DMS53 treated with DMSO at 0.1 percent for 48 hours (cell line): ENCODE measurements at regions not wholly inside any gene's neighbourhood (a gene's known extent, or its start where the extent isn't known, plus 50 kb on each side); places are given as distances from the start of the nearest gene placed in this dataset.

Source experiments
- DNase-seq: peaks from one replicate; lab custom pipeline; 2025; ENCODE audit not compliant: unreplicated experiment; lab: John Stamatoyannopoulos, UW

DNA sequence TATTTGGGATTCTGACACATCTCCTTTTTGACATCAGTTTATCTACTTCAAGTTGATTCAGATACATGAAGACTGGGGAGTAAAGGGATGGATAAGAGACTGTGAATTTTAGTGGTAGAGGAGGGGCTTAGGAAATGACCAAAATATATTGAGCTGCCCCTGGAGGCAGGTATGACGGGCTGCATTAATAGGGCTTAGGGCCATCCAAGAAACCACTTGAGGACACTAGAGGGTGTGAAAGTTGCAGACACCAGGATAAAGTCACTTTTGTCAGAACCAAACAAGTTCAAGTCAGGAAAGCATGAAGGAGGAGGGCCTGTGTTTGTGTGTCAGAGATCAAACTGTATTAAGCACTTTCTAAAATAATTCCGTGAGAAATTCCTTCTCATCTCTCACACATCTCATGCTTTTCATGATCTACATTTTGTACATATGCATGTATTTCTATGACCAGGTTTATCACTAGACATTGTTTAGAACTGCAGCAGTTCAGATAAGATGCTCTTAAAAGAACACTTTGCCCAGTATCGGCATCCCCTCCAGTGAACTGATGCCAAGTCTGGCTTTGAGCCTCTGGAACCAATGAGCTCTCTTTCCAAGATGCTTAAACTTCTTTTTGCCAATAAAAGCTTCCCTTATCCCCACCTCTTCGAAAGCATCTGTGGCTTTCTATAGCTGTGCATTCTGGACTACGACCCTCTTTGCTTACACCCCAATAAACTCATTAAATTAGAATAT, 136.9 kb downstream of the SLC38A1 start:
- DNase-seq, result no peak

DNA sequence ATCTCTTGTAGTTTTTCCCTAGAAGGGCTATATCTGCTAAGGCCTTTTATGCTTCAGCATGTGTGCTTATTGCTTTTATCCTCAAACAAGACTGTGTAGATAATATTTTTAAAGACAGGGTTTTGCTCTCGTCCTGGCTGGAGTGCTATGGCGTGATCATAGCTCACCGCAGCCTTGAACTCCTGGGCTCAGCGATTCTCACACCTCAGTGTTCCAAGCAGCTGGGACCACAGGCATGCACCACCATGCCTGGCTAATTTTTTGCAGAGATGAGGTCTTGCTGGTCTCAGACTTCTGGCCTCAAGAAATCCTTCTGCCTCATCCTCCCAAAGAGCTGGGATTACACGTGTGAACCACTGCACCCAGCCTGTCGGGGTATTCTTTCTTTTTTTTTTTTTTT, 137.3 kb upstream of the SCAF11 start:
- no peak for DNase-seq

DNA sequence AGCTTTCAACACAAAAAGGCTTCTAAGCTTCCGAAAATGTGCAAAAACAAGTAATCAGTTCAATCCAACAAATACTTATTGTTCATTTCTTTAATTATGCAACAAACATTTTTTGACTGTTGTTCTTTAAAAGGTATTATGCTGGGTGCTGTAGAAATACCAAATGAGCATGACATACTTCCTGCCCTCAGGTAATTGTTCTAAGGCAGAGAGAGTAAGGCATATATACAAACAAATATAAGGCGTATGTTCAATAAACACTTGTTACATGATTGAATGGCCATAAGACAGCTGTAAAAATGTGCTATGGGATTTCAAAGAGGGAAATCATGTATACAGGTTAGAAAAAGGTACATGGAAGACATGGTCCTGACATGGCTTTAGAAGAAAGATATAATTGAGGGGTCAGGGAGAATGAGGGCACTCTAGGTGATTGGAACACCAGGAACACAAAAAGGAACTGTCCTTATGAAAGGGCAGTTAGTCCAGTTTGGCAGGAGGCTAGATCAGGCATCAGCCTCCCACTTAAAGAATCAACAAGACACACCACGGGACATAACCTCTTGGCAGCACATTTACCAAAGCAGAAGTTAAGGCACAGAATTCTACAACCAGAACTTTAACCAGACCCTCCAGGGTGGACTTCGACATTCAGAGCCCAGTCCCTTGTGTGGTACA, 135.8 kb upstream of the SCAF11 start:
- peak; percentile 74 for DNase-seq

DNA sequence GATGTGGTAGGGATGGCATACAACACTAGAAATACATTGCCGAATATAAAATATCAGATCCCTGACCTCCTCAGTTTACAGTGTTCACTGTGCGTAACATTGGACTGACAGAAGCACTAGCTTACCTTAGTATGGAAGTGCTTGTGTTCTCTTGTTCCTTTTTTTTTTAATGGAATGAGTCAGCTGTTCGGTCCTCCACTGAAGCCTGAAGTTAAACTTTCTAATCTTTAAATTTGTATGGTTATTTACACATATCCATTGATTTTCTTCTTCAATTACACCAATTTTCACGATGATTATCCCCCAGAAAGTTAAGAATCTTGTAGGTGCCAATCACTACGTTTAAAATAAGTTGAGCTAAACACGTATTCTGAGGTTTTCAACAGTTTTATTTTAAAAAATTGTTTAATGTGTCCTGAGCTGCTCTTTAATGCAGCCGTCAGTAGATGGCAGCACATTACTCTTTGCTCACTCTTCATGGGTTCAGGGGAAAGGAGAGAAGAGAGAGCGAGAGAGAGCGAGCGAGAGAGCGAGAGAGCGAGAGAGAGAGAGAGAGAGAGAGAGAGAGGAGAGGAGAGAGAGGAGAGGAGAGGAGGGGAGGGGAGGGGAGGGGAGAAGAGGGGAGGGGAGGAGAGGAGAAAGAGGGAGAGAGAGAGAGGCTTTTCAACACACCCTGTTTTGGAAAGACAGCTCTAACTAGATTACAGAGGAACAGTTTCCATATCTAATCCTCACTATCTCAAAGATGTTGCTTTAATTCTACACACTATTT, 134.7 kb upstream of the SCAF11 start:
- DNase-seq, result peak; percentile 96

DNA sequence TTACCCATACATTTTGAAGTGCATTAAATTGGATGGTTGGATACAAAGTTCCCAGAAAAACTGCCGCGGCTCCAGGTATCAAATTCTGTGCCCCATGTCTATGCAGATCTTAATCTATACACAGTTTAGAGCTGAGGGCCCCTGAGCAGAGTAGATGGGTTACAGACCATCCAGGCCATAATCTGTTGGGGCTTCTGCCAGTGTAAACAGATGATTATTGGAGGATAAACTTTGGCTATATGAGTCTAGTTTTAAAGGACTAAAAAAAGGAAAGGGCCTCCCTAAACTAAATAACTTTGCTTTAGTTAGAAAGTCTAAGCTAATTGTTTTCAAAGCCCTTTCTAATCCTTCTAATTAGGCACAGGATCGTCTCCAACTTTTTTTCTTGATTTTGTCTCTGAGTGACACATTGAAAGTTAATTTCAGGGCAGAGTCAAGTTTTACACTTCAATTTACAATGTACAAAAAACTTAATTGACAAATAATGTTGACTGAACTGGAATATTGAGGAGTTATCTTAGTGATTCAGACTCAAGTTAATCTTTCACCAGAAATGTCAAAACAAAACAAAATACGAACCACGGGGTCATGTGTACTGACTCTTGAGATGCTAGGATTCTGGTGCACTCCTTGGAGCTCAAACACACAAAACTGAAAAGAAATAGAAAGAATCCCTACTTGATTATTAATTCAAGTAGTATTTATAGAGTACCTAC, 133.9 kb upstream of the SCAF11 start:
- no peak for DNase-seq

DNA sequence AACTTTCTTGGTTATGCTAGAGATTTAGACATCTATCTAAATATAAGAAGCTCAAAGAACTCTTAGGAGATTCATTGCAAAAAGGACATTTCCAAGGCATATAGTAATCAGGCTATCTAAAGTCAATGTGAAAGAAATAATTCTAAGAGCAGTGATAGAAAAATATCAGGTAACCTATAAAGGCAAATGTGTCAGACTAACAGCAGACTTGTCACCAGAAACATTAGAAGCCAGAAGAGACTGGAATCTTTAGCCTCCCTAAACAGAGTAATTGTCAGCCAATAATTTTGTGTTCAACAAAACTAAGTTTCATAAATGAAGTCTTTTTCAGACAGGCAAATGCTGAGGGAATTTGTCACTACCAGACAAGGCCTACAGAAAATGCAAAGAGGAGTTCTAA, 122.0 kb upstream of the SCAF11 start:
- DNase-seq, result no peak

DNA sequence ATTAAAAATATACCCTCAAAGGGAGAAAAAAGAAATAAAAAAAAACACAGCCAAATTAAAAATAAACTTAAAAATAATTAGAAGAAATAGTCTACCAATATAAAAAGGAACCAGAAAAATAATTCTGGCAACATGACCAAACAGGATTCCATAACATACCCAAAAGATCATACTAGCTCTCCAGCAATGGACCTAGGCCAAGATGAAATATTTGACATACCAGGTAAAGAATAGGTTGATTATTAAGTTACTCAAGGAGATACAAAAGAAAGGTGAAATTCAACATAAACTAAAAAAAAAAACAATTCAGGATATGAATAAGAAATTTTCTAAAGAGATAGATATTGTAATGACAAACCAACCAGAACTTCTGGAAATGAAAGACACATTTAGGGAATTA, 121.3 kb upstream of the SCAF11 start:
- no peak for DNase-seq

DNA sequence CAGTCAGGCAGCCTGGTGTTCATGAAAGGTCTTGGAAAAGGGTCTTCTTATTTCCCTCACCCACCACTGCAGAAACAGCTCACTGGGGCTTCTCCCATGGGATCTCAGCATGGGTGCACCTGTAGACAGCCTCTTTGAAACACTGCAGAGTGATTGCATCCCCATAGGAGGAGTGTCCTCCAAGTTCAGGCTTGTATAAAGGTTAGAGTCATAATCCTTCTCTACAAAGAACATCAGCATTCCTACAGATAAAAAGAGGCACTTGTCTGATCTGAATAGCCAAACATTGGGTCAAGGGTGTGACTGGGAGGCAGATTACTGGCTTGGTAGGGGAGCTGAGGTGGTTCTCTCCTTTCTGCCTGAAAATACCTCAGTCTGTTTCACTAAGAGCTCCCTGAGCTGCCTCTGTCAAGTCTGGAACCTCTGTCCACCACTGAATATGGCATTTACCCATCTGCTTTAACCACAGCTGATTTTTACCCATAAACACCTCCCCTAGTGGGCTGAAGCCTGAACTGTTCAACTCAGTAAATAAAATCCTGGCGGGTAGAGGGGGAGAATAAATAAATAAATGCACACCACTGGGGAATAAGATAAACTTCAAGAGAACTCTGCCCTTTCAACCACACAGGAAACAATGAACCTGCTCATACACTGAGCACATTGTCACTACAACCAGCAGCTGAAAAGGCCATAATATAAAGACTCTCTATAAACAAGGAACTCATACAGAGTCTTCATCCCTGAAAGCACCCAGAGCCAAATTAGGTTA, 120.7 kb upstream of the SCAF11 start:
- no peak for DNase-seq

DNA sequence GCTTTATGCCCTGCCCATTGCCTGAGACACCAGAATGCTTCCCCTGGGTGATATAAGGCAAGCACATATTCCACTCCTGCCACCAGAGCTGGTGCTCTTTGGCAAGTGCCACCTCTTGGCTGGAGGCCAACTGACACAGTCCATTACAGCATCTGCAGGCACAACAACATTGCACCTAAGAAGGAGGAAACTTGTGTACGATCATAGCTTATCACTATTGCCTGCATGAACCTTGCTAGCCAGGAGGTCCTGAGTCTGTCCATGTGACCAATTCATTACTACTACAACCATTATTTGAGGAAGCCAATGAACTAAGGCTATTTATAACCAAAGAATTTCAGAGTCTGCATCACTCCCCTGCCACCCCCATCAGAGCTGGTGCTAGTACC, 119.8 kb upstream of the SCAF11 start:
- no peak for DNase-seq

DNA sequence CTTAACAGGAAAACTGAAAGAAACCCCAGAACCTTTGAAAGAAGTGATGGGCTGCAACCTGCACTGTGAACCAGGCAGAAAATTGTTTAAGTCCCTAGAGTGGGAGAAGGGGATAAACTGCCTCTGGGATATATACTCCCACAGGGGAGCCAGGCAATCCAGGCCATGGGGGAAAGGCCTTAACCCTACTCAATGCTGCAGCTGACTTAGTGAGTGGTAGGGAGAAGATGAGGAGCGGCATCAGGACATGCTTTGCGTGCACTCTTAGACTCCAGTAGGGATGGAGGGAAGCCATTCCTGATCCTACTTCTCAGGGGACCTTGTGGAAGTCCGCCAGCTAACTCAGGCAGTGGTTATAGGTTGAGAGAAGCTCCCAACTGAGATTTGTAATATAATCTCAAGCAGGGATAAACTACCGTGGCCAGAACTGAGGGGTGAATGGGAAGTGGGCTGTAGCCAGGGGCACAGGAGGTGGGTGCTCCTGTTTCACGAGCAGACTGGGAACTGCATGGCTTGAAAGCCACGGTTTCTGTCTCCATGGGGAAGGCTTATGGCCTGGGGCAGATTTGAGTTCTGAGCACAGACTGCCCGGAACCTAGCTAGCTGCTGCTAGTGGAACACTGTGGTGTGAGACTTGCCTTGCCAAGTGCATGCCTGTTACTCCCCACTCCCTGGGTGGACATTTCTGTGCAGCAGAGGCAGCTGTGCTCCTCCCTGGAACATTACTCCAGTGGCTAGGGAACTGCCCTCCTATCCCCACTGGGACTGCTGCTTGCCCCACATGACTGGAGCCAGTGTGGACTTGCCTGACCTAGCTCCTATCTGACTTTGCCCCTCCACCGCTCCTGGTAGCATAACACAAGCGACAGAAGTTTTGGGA, 119.2 kb upstream of the SCAF11 start:
- DNase-seq, result no peak

DNA sequence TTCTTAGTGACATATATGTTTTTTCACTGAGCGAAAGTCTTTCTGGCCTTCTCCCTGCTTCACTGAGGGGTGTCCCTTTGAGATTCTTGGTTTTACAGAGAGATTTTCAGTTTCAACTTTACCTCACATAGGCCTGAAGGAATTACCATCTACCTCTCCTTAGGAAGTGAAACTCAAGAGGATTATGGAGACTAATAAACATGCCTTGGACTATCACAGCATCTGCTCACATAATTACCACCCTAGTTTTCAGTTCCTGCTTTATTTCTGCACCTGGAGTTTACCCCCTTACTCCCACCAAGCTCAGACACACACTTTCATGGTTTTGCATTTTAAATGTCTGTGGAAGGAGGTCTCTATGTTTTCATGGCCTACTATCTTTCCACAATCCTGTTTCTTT, 118.3 kb upstream of the SCAF11 start:
- DNase-seq, result no peak

DNA sequence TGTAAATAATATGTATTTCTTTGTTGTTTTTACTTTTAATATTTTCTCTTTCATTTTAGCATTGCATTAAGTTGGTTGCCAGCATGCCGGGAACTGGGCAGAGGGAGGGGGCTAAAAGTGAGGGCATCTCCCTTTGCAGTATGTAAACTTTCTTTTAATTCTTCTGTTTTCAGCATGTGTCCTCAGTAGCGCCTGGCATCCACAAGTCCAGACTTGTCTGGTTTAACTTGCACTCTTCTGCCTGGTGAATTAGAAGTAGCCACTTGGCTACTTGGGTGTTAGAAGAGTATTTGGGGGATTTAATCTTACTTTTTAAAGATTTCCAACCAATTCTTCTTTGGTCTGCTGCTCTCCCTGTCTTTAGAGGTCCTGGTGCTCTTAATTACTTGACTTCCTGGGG, 117.2 kb upstream of the SCAF11 start:
- DNase-seq, result no peak

DNA sequence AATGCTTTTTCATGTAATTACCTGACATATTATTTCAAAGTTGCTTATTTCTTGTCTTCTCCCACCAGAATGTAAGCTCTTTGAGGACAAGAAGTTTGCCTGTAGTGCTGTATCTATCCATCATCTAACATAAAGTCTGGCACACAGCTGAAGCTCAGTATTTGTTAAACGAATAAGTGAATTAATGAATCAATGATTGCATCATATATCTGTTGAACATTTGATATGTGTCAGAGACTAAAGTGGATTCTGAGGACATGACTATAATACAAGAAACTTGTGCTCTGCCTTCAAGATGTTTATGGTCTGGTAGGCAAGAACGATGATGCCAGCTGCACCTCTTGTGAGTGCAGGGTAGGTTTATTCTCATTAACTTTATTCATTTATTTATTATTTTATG, 115.4 kb upstream of the SCAF11 start:
- no peak for DNase-seq

DNA sequence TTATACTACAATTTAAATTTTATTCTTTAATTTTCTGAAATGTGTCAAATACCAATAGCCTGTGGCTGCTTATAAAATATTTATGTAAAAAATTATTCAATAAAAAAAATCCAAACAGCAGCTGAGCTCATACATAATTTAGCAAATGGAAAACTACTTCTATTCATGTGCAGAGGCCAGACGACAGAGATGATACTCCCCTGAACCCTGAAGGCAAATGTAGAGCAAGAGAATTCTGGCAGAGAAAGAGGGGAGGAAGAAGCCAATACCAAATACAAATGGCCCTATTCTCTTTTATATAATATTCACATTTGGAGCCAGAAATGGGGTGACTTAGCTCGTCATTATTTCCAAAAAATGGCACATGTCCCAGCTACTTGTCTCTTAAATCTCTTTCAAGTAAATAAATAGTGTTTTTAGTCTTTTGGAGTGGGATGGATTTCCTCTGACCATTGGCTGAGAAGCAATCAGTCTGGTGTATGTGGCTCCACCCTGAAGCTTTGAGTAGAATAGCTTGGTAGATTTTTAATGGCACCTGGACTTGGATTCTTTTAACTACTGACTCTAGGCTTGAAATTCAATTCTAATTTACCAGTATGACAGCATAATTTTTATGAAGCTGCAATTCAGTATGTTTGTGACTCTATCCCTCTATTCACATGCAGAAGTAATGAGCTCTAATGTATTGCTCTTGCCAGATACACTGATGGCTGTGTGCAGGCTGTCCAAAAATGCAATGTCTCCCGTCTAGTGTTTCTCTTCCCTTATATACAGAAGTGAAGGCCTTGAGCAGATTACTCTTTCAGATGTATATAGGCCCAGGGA, 113.4 kb upstream of the SCAF11 start:
- DNase-seq, result no peak

DNA sequence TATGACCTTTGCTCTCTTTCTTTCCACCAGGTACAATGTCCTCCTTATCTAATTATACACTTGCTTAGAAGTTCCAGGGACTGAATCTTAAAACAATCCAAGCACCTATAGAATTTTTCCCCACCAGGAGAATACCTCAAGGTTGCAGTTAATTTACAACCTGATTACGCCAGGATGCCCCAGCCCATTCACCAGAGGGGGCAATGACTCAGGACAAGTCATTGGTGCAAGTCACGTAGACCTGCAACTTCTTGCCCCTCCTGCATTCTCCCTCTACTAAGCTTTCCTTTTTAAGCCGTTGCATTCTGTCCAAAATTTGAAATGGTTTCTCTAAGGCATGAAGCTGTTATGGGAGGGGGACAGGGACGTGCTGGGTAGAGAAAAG, 111.1 kb upstream of the SCAF11 start:
- no peak for DNase-seq

DNA sequence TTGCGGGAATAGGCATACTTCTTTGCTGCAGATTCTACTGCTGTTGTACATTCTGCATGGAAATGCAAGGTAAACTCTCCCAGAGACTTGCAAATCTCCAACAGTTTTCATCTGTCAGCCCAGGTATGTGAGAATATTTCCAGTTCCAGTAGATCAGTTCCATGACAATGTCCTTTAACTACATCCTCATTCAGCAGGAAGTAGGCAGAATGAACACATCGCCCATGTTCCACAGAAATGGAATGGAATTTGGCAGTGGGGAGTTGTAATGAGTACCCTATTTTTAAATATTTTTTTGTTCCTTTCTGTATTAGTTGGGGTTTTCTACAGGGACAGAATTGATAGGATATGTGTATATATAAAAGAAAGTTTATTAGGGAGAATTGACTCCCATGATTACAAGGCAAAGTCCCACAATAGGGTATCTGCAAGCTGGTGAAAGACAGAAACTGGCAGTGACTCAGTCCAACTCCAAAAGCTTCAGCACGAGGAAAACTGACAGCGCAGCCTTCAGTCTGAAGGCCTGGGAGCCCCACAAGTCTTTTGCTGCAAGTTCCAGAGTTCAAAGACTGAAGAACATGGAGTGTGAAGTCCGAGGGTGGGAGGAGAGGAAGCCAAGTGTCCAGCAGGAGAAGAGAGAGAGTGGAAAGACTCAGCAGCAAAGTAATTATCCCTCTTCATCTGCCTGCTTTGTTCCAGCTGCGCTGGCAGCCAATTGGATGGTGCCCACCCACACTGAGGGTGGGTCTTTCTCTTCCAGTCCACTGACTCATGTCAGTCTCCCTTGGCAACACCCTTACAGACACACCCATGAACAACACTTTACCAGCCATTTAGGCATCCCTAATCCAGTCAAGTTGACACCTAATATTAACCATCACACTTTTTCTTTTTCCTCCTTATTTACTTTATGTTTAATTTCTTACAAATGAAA, 110.4 kb upstream of the SCAF11 start:
- no peak for DNase-seq

DNA sequence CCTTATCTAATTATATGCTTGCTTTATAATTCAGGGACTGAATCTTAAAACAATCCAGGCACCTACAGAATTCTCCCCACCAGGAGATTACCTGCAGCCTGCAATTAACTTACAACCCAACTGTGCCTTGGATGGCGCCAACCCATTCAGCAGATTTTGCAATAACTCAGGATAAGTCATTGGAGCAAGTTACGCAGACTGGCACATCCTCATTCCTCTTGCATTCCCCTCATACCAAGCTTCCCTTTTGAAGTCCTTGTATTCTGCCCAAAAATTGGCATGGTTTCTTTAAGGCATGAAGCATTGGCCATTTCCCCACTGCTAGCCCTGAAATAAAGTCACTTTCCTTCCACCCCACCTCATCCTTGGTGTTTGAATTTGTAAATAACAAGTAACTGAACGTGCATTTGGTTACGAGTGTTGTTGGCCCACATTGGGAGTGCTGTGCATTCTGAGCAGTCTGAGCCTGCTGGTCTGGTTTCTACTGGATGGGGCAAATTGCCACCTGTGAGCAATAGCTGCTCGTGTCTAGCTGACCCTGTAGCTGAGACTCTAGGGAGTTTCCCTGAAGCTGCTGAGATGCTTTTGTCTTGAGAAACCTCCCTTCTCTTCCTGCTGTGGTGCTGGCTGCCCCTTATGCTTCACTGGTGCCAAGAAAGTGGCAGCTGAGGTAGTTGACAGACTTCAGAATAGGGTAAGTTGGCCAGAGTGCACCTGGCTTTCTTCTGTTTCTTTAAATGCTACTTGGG, 99.2 kb upstream of the SCAF11 start:
- no peak for DNase-seq
